GM21381 (cell line): ENCODE measurements at regions not wholly inside any gene's neighbourhood (a gene's known extent, or its start where the extent isn't known, plus 50 kb on each side); places are given as distances from the start of the nearest gene placed in this dataset.

Source experiments
- ATAC-seq: cut with Tn5 transposase; IDR thresholded peaks from one replicate; pipeline ENCODE4 v1.9.1; 2021; ENCODE audit warnings: mild to moderate bottlenecking, moderate library complexity; ENCODE audit not compliant: unreplicated experiment

DNA sequence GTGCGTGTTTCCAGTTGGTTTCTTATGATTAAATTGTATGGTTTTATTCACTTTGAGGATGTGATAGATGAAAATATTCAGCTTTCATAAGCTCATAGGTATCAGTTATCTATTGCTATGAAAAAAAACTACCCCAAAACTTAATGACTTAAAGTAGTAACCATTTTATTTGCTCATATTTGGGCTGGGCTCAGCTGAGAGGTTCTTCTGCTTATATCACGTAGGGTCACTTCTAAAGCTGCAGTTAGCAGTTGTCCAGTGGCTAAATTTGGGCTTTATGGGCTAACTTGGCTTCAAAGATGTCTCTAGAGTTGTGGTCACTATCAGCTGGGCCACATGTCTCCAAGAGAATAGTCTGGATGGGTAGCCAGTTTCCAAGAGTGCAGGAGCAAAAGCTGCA lies 206.4 kb upstream of the LYPLAL1 start:
- no peak for ATAC-seq

DNA sequence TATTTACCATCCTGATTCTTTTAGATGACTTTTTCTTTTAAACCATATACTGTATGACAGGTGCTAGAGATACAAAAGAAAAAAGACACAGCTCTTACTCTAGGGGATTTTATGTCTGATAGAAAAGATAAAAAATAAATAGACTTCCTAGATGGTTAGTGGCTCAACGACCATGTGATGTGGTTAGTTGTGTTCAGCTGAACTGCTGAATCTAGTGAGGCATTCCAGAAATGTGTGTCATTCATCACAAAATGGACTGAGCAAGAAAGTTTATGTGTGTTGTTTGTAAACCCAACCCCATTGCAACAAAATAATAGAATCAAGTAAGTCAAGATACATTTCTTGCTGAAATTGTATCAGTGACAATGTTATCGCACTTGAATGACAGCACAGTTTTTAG lies 205.8 kb upstream of the LYPLAL1 start:
- ATAC-seq, result no peak

DNA sequence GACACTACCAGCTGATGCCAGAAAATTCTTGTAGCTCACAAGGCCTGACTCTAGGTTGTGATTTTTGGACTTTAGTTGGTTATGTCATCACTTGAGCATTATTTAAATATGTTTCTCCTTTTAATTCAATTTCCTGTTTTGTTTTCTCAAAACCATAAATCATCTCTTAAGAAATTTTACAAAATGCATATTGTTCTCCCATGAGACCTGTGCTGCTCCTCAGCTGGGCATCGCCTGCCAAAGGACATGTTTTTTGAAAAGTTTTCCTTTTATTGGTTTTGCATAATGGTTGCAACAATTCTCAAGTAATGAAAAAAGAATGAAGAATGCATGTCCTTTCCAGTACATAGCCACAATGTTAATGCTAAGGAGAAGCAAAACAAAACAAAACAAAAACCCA lies 204.7 kb upstream of the LYPLAL1 start:
- ATAC-seq, result no peak

DNA sequence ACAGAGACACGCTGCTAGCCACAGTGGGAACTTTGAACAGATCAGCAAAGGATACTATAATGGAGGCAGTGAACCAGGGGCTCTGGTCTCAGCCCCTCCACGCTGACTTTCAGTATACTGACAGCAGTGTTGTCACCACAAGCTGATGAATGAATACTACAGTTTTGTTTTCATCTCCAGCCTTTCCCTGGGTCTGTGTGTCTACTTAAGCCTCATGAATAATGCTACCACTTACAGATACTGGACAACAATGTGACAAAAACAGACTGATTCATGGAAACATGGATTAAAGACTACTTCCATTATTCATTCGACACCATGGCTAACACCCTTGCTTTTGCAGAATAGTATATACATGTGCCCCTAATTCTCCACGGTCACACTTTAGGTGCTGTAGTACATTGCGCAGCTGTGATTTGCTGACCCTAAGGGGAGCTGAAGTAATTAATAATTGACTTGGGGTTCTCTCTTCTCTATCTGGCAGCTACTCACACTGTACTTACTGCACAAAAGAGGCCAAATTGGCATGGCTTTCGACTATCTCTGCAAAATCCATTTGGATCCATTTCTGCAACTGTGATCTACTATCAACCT lies 203.2 kb upstream of the LYPLAL1 start:
- no peak for ATAC-seq

DNA sequence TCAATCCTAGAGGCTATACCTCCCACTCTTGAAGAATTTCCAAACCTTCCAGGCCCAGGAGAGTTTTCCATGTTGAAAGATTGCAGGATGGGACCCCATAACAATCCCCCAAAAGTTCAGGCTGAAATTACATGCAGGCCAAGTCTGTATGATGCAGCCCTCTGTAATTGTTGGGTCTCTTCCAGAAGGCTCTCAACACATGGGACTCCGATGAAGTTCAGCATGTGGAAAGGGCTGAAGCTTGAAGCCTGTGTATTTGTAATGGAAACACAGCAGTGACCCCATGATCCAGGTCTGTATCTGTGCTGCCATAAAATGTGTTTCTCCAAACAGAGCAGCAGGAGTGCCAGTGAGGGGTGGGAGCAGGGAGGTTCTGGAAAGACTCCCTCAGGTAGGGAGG lies 202.5 kb upstream of the LYPLAL1 start:
- no peak for ATAC-seq

DNA sequence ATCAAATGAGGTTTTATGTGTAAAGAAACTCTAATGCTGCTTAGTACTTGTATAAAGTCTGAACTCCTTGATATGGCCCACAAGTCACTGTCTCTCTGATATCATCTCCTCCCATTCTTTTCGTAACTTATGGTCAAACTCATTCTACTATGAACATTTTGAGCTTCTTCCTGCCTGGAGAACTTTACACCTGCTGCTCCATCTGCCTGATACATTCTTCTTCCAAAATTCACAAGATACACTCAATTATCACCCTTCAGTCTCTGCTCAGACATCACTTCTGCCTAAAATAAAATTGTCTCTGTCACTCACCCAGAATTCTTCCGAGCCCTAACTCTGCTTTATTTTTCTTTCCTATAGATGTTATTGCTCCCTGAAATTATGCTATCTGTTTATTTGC lies 192.8 kb upstream of the LYPLAL1 start:
- no peak for ATAC-seq

DNA sequence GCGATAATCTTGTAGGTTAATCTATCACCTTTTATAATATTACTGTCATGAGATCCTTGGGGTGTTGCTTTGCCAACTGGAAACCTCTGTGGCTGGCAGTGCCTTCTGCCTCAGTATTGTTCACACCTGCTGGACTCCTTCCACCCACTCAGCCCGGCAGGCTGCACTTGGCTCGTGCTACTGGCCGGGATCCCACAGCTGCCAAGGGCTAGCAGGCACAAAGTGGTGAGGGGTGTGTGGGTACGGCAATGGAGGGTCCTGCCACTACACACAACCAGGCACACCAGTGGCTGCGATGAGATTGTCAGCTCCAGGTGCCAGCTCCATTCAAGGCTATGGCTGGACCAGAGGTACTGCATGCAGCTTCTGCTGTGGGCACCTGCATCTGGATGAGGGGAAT lies 191.2 kb upstream of the LYPLAL1 start:
- no peak for ATAC-seq

DNA sequence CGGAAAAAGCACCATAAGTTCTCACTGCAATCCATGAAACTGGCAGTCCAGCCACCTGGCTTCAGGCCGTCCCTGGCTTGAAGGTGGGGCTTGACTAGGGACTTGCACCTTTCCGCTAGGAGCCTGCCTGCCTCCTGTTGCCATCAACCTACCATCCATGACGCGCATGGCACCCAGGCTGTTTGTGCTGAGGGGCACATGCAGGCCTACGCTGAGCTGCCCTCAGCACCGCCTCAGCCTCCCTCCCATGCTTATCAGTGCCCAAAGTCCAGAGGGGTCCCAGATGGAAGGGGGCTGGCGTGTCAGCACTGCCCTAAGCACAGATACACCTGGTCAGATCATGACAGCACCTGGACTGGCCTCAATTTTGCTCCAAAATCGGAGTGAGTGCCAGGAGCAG lies 190.2 kb upstream of the LYPLAL1 start:
- no peak for ATAC-seq

DNA sequence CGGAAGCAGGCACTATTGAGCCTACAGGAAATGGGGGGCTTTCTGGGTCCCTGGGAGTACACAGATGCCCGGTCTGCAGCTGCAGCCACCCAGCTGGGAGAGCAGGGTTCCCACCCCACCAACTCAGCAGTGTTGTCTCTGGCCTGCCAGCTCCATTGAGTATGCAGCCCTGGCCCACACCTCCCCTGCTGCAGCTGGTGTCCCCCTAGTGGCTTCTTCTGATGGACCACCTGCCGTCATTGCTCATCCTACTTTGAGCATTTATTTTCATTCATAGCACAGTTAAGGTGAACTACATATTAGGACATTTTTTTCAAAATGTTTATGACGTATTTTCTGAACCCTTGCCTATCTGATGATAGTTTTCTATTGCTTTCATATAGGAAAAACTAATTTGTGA lies 189.8 kb upstream of the LYPLAL1 start:
- no peak for ATAC-seq

DNA sequence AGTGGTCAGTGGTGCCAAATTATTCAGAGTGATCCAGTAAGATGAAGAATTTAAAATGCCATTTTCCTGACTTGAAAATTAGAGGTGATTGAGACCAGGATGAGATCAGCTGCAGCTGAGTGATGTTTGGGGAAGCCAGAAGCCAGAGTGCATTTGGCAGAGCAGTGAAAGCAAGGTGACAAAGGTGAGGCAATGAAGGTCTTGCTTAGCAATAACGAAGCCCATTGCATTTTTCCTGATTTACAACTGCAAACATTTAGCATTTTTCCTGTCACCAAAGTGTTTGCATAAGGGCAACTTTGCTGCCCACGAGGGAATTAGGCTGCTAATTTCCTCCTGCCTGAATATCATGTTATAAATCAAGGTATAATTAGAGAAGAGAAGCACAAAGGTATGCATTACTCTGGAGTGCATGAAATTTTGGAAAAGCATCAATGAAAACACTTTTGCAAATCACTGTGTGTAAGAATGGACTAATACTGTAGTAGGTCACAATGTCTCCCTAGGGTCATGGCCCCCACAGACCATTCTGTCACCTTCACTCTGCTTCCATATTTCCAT lies 188.2 kb upstream of the LYPLAL1 start:
- no peak for ATAC-seq

DNA sequence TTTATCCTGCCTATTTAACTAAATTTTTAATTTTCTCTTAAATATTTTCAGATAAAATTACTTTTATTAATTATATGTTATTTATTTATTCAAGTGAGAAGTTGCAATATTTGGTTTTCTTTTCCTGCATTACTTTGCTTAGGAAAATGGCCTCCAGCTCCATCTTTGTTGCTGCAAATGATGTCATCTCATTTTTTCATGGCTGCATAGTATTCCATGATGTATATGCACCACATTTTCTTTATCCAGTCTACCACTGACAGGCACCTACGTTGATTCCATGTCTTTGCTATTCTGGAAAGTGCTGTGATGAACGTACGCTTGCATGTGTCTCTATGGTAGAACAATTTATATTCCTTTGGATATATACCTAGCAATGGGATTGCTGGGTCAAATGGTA lies 186.9 kb upstream of the LYPLAL1 start:
- ATAC-seq, result no peak

DNA sequence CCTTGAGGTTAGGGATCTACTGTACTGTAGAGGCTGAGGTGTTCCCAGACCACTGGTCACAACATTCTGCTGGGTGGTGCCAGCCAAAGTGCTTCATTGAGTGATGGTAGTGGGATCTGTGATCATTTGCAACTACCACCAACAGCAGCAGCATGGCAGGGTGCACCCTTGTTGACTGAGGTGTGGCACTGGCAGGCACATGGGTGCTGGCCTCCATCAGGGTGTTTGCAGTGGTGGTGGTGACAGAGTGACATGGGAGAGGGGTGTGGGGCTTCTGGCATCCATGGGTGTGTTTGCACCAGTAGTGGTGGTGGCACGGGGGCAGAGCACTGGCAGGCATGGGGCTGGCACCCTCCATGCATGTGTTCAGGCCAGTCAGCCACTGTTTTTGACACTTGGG lies 183.7 kb upstream of the LYPLAL1 start:
- no peak for ATAC-seq

DNA sequence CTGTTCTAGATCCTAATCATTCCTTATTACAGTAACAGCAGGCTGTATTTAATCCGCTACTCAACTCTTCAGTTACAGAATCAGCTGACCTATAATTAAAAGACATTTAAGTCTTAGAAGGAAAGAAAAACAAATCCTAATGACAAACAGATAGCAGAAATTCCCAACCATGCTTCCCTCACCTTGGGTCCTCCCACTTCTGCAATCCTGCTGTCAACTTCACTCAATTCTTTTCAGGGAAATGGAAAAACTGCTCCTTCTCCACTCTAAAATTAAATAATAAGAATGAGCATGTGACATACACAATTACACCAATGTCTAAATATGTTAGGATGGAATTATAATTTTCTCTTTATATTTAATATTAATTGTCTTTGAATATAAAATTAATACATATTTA lies 182.6 kb upstream of the LYPLAL1 start:
- ATAC-seq, result no peak

DNA sequence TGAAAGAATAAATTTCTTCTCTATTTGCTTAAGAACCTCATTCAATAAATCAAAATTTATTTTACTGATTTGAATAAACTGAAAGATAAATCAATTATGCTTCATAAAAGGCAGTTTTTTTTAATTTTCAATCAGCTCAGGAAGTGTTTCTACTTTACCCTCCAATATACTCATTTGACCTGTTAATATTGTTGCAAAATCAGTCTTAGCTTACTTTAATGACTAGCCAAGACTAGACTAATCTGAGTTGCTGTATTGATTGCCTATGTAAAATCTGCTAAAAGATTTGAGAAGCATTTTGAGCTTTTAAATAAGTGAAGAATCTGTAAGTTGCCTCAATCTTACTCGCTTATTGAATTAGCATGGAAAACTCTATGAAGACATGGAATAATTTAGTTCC lies 179.1 kb upstream of the LYPLAL1 start:
- ATAC-seq, result no peak

DNA sequence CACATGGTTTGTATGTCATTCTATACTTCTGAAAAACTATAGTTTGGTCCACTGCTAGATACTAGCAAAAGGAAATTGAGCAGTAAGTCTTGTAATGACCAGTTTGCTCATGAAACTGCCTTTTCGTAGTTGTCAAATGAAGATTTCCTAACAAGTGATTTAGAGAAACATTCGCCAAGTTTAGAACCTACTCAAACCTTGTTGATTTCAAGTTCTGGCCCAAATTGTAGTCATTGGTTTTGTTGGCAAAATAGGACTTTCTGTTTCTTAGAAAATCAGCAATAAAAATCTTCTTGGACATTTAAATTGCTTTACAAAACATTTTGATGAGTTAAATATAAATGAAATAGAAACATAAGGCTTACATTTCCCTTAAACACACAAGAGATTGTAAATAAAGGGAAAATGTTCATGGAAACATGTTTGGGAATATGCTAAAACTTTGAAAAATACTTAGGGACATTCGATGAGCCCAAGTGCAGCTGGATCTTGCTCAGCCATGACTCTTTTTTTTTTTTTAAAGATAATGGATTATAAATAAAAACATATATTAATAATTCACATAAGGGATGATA lies 178.5 kb upstream of the LYPLAL1 start:
- ATAC-seq, result no peak

DNA sequence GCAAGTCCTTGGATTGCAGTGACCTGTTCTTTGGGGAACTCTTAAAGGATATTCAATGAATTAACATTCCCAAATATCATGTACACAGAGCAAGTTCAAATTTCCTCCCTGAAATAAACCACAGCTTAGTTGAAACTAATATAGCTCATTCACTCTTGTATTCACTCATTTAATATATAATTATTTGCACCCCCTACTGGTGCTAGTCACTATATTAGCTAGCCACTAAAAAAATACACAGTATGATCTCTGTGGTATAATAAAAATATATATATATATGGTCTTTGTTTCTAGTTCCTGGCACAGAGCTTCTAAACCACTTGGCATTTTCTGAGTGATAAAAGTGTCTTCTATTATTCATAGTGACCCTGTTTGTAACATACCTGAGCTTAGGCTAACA lies 177.3 kb upstream of the LYPLAL1 start:
- ATAC-seq, result no peak

DNA sequence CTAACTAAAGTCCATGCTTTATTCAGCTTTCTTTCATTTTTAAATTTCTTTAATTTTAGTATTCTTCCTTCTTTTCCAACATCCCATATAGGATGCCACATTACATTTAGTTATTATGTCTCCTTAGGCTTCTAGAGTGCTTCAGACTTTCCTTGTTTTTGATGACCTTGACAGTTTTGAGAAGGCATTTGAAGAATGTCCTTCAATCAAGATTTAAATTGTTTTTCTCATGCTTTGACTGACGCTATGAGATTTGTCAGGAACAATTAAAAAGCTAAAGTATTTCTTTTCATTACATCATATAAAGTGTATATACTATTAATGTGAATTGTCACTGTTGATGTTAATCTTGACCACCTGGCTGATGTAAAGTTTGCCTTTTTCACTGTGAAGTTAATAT lies 173.7 kb upstream of the LYPLAL1 start:
- ATAC-seq, result no peak

DNA sequence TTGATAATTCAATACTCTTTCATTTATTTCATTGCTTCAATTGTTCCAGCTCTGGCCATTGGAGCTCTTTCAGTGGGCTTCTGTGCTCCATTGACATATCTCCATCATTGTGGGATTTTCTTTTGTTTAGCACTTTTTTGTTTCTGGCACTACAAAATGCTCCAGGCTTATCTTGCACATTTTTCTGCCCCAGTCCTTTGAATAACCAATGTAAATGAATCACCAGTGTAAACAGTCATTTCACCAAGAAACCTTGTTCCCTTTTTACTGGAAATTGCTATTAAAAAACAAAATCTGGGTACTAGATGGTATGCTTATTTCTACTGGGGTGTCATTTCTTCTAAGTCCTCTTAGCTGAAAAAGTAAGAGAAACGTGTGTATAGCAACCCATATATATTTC lies 173.0 kb upstream of the LYPLAL1 start:
- ATAC-seq, result no peak

DNA sequence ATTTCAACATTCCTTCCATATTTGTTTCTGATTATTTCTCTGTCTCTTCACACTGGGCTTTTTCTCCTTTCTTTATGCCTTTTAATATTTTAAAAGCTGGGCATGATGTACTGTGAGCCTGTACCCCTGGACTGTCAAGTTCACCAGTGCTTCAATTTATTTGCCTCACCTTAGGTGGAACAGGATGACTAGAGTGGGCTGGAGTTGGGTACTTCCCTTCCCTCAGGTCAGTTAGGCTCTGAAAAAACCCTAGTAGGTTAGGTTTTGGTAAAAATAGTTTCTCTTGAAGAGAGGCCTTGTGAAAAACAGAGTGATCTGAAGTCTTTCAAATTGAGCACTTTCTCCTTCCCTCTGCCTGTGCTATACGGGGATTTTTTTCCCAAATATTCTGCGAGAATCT lies 163.0 kb upstream of the LYPLAL1 start:
- no peak for ATAC-seq

DNA sequence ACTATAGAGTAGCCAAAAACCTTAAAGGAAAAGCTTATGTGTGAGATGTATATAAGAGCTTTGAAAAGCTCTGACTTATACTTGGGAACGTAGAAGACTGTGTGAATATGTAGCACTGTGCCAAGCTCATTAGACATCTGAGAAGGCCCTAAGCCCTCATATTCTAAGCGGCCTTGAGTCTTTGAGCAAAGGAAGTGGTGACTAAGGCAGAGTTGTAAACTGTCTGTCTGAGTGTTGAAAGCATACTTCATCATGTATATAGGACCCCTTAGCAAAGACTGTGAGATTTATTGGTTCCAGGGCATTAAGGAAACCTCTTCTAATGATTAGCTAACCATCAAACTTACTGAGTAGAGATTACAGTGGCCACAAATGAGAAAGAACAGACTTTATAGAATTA lies 153.3 kb upstream of the LYPLAL1 start:
- no peak for ATAC-seq

DNA sequence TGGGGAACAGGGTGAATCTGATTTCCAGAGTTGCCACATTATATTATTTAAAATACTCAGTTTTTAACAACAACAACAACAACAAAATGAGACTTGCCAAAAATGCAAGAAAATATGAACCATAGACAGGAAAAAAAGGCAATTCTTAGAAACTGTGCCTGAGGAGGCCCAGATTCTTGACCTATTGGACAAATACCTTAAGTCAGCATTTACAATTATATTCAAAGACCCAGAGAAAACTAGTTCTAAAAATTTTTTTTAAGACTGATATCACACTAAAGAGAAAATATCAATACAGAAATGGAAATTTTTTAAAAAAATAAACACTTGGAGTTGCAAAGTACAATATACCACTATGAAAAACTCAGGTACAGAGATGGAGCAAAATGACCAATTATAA lies 152.8 kb upstream of the LYPLAL1 start:
- ATAC-seq, result no peak

DNA sequence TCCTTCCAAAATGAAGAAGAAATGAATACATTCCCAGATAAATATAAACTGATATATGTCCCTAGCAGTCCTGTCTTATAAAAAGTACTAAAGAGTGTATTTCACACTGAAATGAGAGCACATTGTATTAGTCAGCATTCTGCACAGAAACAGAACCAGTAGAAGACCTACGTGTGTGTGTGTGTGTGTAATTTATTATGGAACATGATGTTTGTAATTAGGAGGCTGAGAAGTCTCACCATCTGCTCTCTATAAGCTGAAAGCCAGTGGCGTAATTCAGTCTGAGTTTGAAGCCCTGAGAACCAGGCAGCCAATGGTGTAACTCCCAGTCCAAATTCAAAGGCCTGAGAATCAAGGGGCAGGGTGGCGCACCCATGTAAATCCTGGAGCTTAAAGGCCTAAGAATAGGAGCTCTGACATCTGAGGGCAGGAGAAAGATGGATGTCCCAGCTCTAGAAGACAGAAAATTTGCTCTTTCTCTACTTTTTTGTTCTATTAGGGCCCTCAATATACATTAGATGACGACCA lies 146.5 kb upstream of the LYPLAL1 start:
- no peak for ATAC-seq

DNA sequence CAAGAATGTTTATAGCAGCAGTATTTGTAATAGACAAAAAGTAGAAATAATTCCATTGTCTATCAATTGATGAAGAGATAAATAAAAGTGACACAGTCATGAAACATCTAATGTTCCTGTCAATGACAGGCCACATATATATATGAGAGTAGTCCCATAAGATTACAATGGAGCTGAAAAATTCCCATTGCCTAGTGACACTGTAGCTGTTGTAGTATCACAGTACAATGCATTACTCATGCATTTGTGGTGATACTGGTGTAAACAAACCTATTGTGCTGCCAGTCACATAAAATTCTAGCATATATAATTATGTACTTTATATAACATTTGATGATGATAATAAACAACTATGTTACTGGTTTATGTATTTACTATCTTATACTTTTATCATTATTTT lies 141.9 kb upstream of the LYPLAL1 start:
- no peak for ATAC-seq
